NCI-H146 treated with DMSO at 0.1 percent for 48 hours (cell line): ENCODE measurements at regions not wholly inside any gene's neighbourhood (a gene's known extent, or its start where the extent isn't known, plus 50 kb on each side); places are given as distances from the start of the nearest gene placed in this dataset.
A peak's percentile ranks its signal among the peaks of the same experiment; 100 is the strongest.
"Not testable (repeated sequence)": the region's sequence is repeated elsewhere in the genome, so short reads cannot be mapped to it uniquely, and the experiment has no call there.

Experiments used
- DNase-seq: peaks from one replicate; lab custom pipeline; 2025; ENCODE audit not compliant: unreplicated experiment; lab: John Stamatoyannopoulos, UW

GRCh38 chrX:115357326-115358120 is 68.0 kb downstream of the LUZP4 start:
- no peak for DNase-seq

GRCh38 chrX:115359508-115359907 is 70.0 kb downstream of the LUZP4 start:
- DNase-seq: not testable (repeated sequence)

- DNase-seq: no peak
Observed at GRCh38 chrX:115360220-115360781, 70.8 kb downstream of the LUZP4 start.

GRCh38 chrX:115362334-115363095 is 73.0 kb downstream of the LUZP4 start:
- no peak for DNase-seq

GRCh38 chrX:115363372-115363771 is 73.9 kb downstream of the LUZP4 start:
- peak; percentile 85 for DNase-seq

GRCh38 chrX:115363897-115364296 is 74.4 kb downstream of the LUZP4 start:
- DNase-seq: no peak

- no peak for DNase-seq
Observed at GRCh38 chrX:115364670-115365069, 75.2 kb downstream of the LUZP4 start.

- DNase-seq: no peak
Observed at GRCh38 chrX:115366535-115366934, 77.0 kb downstream of the LUZP4 start.

- DNase-seq: no peak
Observed at GRCh38 chrX:115367455-115367854, 77.9 kb downstream of the LUZP4 start.

GRCh38 chrX:115367951-115368350 is 78.4 kb downstream of the LUZP4 start:
- no peak for DNase-seq

- DNase-seq: peak; percentile 37
Observed at GRCh38 chrX:115368876-115369275, 79.4 kb downstream of the LUZP4 start.

- DNase-seq: no peak
Observed at GRCh38 chrX:115372152-115372551, 82.6 kb downstream of the LUZP4 start.

GRCh38 chrX:115373308-115373707 is 83.8 kb downstream of the LUZP4 start:
- no peak for DNase-seq

- no peak for DNase-seq
Observed at GRCh38 chrX:115378471-115378870, 89.0 kb downstream of the LUZP4 start.

GRCh38 chrX:115387327-115387726 is 97.8 kb downstream of the LUZP4 start:
- no peak for DNase-seq

- DNase-seq: no peak
Observed at GRCh38 chrX:115388879-115389278, 99.4 kb downstream of the LUZP4 start.

- no peak for DNase-seq
Observed at GRCh38 chrX:115390078-115390477, 100.6 kb downstream of the LUZP4 start.

GRCh38 chrX:115392031-115392430 is 102.5 kb downstream of the LUZP4 start:
- DNase-seq: no peak

GRCh38 chrX:115392871-115393270 is 103.4 kb downstream of the LUZP4 start:
- no peak for DNase-seq

- no peak for DNase-seq
Observed at GRCh38 chrX:115393271-115393670, 103.8 kb downstream of the LUZP4 start.

GRCh38 chrX:115394806-115395205 is 105.3 kb downstream of the LUZP4 start:
- not testable (repeated sequence) for DNase-seq

GRCh38 chrX:115399306-115399705 is 109.8 kb downstream of the LUZP4 start:
- peak; percentile 37 for DNase-seq
